ENCODE measurements at regions not wholly inside any gene's neighbourhood (a gene's known extent, or its start where the extent isn't known, plus 50 kb on each side); places are given as distances from the start of the nearest gene placed in this dataset.

DNA sequence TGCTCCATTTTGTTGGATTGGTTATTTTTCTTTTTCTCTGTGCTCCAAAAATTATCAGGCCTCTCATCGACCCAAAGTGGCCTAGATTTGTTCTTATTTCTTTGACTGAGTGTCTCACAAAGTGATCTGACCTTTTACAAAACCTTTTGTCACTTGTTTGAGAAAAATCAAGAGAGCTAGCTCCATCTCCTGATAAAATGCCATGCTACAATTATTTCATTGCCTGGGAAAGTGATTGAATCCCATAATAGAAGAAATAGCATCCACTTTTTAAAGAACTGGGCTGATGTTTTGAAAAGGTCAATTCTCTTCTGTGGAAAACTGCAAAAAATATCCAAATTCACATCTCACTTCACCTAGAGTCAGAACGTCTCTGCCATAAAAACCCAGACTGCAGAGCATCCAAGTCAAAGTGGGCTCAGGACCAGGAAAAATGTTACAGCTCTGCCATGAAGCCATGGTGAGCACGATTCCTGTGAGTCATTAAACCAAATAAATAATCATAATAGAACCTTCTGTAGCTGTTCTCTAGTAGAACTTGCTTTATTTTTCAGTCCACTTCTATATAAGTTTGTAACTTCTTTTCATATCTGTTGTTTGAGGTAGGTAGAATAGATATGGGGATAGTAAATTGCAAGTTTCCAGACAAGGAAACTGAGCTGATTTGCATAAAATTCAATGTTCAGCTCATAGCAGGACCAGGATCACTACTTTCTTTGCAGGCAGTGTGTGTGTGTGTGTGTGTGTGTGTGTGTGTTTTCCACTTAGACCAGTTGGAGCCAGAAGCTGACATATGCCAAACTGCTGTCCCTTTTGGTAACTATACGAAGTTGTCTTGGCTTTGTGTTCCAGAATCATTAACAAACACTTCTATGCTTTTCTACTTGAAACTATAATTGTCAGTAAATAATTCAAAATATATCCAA is 632.5 kb upstream of the ANKRD30A start:
- TF ChIP-seq RAD21 (IDR thresholded peaks at IDR 0.05; ENCODE audit: low read depth) (no peak), POLR2A (IDR thresholded peaks at IDR 0.05; ENCODE audit: borderline replicate concordance, extremely low read depth, insufficient read depth, insufficient read length) (no peak), POLR2AphosphoS5 (IDR thresholded peaks at IDR 0.05; ENCODE audit: low read depth, low read length) (no peak), SP1 (IDR thresholded peaks at IDR 0.05; ENCODE audit: low read depth) (no peak), EZH2phosphoT487 (IDR thresholded peaks at IDR 0.05; ENCODE audit: borderline replicate concordance) (no peak), EZH2 (IDR thresholded peaks at IDR 0.05) (no peak)
- TF ChIP-seq, protein P1, sequence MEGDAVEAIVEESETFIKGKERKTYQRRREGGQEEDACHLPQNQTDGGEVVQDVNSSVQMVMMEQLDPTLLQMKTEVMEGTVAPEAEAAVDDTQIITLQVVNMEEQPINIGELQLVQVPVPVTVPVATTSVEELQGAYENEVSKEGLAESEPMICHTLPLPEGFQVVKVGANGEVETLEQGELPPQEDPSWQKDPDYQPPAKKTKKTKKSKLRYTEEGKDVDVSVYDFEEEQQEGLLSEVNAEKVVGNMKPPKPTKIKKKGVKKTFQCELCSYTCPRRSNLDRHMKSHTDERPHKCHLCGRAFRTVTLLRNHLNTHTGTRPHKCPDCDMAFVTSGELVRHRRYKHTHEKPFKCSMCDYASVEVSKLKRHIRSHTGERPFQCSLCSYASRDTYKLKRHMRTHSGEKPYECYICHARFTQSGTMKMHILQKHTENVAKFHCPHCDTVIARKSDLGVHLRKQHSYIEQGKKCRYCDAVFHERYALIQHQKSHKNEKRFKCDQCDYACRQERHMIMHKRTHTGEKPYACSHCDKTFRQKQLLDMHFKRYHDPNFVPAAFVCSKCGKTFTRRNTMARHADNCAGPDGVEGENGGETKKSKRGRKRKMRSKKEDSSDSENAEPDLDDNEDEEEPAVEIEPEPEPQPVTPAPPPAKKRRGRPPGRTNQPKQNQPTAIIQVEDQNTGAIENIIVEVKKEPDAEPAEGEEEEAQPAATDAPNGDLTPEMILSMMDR (IDR thresholded peaks at IDR 0.05 in 2 of 3, conservative IDR thresholded peaks at IDR 0.05 in 1 of 3; ENCODE audit: borderline replicate concordance in 1 of 3, insufficient read depth in 1 of 3, low read depth in 2 of 3, low read length in 2 of 3), result no peak
- TF ChIP-seq, protein P2, sequence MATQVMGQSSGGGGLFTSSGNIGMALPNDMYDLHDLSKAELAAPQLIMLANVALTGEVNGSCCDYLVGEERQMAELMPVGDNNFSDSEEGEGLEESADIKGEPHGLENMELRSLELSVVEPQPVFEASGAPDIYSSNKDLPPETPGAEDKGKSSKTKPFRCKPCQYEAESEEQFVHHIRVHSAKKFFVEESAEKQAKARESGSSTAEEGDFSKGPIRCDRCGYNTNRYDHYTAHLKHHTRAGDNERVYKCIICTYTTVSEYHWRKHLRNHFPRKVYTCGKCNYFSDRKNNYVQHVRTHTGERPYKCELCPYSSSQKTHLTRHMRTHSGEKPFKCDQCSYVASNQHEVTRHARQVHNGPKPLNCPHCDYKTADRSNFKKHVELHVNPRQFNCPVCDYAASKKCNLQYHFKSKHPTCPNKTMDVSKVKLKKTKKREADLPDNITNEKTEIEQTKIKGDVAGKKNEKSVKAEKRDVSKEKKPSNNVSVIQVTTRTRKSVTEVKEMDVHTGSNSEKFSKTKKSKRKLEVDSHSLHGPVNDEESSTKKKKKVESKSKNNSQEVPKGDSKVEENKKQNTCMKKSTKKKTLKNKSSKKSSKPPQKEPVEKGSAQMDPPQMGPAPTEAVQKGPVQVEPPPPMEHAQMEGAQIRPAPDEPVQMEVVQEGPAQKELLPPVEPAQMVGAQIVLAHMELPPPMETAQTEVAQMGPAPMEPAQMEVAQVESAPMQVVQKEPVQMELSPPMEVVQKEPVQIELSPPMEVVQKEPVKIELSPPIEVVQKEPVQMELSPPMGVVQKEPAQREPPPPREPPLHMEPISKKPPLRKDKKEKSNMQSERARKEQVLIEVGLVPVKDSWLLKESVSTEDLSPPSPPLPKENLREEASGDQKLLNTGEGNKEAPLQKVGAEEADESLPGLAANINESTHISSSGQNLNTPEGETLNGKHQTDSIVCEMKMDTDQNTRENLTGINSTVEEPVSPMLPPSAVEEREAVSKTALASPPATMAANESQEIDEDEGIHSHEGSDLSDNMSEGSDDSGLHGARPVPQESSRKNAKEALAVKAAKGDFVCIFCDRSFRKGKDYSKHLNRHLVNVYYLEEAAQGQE (IDR thresholded peaks at IDR 0.05; ENCODE audit: low read depth), result no peak
- TF ChIP-seq, protein P3, sequence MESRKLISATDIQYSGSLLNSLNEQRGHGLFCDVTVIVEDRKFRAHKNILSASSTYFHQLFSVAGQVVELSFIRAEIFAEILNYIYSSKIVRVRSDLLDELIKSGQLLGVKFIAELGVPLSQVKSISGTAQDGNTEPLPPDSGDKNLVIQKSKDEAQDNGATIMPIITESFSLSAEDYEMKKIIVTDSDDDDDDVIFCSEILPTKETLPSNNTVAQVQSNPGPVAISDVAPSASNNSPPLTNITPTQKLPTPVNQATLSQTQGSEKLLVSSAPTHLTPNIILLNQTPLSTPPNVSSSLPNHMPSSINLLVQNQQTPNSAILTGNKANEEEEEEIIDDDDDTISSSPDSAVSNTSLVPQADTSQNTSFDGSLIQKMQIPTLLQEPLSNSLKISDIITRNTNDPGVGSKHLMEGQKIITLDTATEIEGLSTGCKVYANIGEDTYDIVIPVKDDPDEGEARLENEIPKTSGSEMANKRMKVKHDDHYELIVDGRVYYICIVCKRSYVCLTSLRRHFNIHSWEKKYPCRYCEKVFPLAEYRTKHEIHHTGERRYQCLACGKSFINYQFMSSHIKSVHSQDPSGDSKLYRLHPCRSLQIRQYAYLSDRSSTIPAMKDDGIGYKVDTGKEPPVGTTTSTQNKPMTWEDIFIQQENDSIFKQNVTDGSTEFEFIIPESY (IDR thresholded peaks at IDR 0.05; ENCODE audit: extremely low read depth, insufficient replicate concordance, low read length), result no peak
